WTC11 (cell line): ENCODE measurements at regions not wholly inside any gene's neighbourhood (a gene's known extent, or its start where the extent isn't known, plus 50 kb on each side); places are given as distances from the start of the nearest gene placed in this dataset.

Experiments used
- ATAC-seq: fragments of 200-7000 bp; cut with Tn5 transposase; 2 replicates; pipeline ENCODE4 v1.10.0; 2021; ENCODE audit warnings: mild to moderate bottlenecking, moderate library complexity
- CTCF ChIA-PET: fragments of 300-600 bp; sonication (Branson Sonifier 250); formaldehyde crosslinking; loops from one replicate; lab custom pipeline; 2021; ENCODE audit warnings: antibody characterized with exemption; lab: Charles Lee
- POLR2A ChIA-PET: fragments of 350-600 bp; sonication (Branson Sonifier 250); formaldehyde crosslinking; loops from one replicate; lab custom pipeline; 2021; ENCODE audit warnings: antibody characterized with exemption; lab: Charles Lee
- DNase-seq: peaks from one replicate; pipeline ENCODE4 v3.0.0; 2021; ENCODE audit warnings: low spot score
- H3K27ac Mint-ChIP-seq: 2 replicates; pipeline ENCODE4 v1.8.0; 2021; ENCODE audit warnings: mixed read lengths
- H3K27me3 Mint-ChIP-seq: 2 replicates; pipeline ENCODE4 v1.8.0; 2021; ENCODE audit warnings: low read depth, mild to moderate bottlenecking, moderate library complexity, mixed read lengths
- H3K36me3 Mint-ChIP-seq: 2 replicates; pipeline ENCODE4 v1.8.0; 2021; ENCODE audit warnings: mixed read lengths
- H3K4me1 Mint-ChIP-seq: 2 replicates; pipeline ENCODE4 v1.8.0; 2022; ENCODE audit warnings: mixed read lengths
- H3K4me3 Mint-ChIP-seq: 2 replicates; pipeline ENCODE4 v1.8.0; 2021; ENCODE audit warnings: mild to moderate bottlenecking, moderate library complexity, mixed read lengths
- H3K9me3 Mint-ChIP-seq: 2 replicates; pipeline ENCODE4 v1.8.0; 2021; ENCODE audit warnings: mixed read lengths
- JUN ChIP-seq: sonication (generic); formaldehyde crosslinking; IDR thresholded peaks from 2 replicates; pipeline ENCODE4 v1.8.0; 2023; ENCODE audit warnings: mild to moderate bottlenecking, missing genetic modification reagents
- MYBL2 ChIP-seq: sonication (generic); formaldehyde crosslinking; IDR thresholded peaks from 2 replicates; pipeline ENCODE4 v1.8.1; 2023; ENCODE audit warnings: mild to moderate bottlenecking, moderate library complexity, missing genetic modification reagents
- NFATC4 ChIP-seq: fragments of 250-450 bp; sonication (Bioruptor Pico); IDR thresholded peaks from 2 replicates; pipeline ENCODE4 v1.9.0; 2021; ENCODE audit warnings: mild to moderate bottlenecking
- SMAD3 ChIP-seq: sonication (generic); formaldehyde crosslinking; IDR thresholded peaks from 2 replicates; pipeline ENCODE4 v1.8.0; 2022; ENCODE audit warnings: missing genetic modification reagents, mild to moderate bottlenecking, borderline replicate concordance
- SMAD4 ChIP-seq: sonication (generic); formaldehyde crosslinking; IDR thresholded peaks from 2 replicates; pipeline ENCODE4 v1.8.0; 2022; ENCODE audit warnings: mild to moderate bottlenecking, missing genetic modification reagents
- SP1 ChIP-seq: sonication (generic); formaldehyde crosslinking; conservative IDR thresholded peaks from 2 replicates; pipeline ENCODE4 v1.8.1; 2022; ENCODE audit warnings: missing genetic modification reagents
- ZNF138 ChIP-seq: sonication (generic); formaldehyde crosslinking; conservative IDR thresholded peaks from 2 replicates; pipeline ENCODE4 v1.8.1; 2022; ENCODE audit warnings: mild to moderate bottlenecking, moderate library complexity, missing genetic modification reagents
- ZNF416 ChIP-seq: fragments of 250-450 bp; sonication (Bioruptor Pico); IDR thresholded peaks from 2 replicates; pipeline ENCODE4 v1.9.0; 2021; ENCODE audit warnings: mild to moderate bottlenecking, inconsistent platforms
- TF ChIP-seq, protein P1 (sequence below): fragments of 250-450 bp; sonication (Bioruptor Pico); IDR thresholded peaks from 2 replicates; pipeline ENCODE4 v1.9.0; 2021; ENCODE audit warnings: mild to moderate bottlenecking
- TF ChIP-seq, protein P2 (sequence below): sonication (generic); formaldehyde crosslinking; IDR thresholded peaks from 2 replicates; pipeline ENCODE4 v1.8.0; 2022; ENCODE audit warnings: mild to moderate bottlenecking, missing genetic modification reagents
- TF ChIP-seq, protein P3 (sequence below): fragments of 250-450 bp; sonication (Bioruptor Pico); IDR thresholded peaks from 2 replicates; pipeline ENCODE4 v1.9.0; 2021; ENCODE audit warnings: moderate library complexity, mild to moderate bottlenecking, inconsistent platforms, borderline replicate concordance
- TF ChIP-seq, protein P4 (sequence below): fragments of 250-450 bp; sonication (Bioruptor Pico); IDR thresholded peaks from 2 replicates; pipeline ENCODE4 v1.9.0; 2021; ENCODE audit warnings: mild to moderate bottlenecking
- TF ChIP-seq, protein P5 (sequence below): fragments of 250-450 bp; sonication (Bioruptor Pico); IDR thresholded peaks from 2 replicates; pipeline ENCODE4 v1.8.0; 2021; ENCODE audit warnings: mild to moderate bottlenecking
- TF ChIP-seq, protein P6 (sequence below): sonication (generic); formaldehyde crosslinking; IDR thresholded peaks from 2 replicates; pipeline ENCODE4 v1.8.0; 2023; ENCODE audit warnings: mild to moderate bottlenecking, missing genetic modification reagents
- TF ChIP-seq, protein P7 (sequence below): sonication (generic); formaldehyde crosslinking; IDR thresholded peaks from 2 replicates; pipeline ENCODE4 v1.8.0; 2022; ENCODE audit warnings: missing genetic modification reagents

DNA sequence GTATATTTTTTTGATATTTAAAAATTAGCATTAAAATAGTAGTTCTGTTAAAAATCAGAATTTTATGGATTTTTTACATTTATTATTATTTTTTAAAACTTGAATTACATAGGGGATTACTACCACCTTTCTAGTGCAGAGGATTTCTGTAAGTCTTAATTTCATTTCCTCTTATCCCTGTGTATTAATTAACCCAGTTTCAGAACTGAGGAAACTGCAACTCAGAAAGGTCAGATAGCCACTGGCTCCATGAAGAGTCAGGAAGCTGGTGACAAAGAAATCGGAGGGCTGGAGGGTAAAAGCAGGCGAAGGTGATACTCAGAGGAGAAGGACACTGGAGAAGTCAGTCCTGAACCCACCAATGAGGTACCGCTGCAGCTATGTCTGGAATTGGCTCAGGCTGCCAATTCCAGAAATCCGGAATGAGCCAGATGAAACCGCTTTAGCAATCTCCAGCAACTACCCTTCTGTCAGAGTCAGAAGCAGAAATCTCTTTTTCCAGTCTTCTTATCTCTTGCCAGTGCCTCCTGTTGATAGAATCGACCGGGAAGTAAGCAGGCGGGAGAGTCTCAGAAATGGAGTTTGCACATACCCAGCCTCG, 308.5 kb downstream of the SV2B start:
- no peak for ATAC-seq

More for the DNA sequence above, 308.5 kb downstream of the SV2B start:
- Mint-ChIP-seq H3K27ac (no peak overlapping the region), H3K4me1 (peaks cover 4% of the 10 kb centered on the region; the same call in 1 of the 2 replicates), H3K36me3 (no peaks in the 10 kb centered on the region)
- ChIA-PET POLR2A (no interaction called here), CTCF (interaction anchor here (0.8 kb wide), 1 partner anchor 908 kb away, joined by 3 read pairs; no protein-coding TSS in a partner anchor)
- TF ChIP-seq JUN (CRISPR knock-in tag) (no peak), SMAD4 (CRISPR knock-in tag) (no peak), SP1 (CRISPR knock-in tag) (no peak), ZNF138 (CRISPR knock-in tag) (no peak), ZNF416 (no peak), MYBL2 (CRISPR knock-in tag) (no peak), SMAD3 (no peak), NFATC4 (no peak)
- TF ChIP-seq, protein P1, sequence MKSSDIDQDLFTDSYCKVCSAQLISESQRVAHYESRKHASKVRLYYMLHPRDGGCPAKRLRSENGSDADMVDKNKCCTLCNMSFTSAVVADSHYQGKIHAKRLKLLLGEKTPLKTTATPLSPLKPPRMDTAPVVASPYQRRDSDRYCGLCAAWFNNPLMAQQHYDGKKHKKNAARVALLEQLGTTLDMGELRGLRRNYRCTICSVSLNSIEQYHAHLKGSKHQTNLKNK, result no peak
- TF ChIP-seq, protein P2, sequence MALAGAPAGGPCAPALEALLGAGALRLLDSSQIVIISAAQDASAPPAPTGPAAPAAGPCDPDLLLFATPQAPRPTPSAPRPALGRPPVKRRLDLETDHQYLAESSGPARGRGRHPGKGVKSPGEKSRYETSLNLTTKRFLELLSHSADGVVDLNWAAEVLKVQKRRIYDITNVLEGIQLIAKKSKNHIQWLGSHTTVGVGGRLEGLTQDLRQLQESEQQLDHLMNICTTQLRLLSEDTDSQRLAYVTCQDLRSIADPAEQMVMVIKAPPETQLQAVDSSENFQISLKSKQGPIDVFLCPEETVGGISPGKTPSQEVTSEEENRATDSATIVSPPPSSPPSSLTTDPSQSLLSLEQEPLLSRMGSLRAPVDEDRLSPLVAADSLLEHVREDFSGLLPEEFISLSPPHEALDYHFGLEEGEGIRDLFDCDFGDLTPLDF (CRISPR knock-in tag), result no peak
- TF ChIP-seq, protein P3, sequence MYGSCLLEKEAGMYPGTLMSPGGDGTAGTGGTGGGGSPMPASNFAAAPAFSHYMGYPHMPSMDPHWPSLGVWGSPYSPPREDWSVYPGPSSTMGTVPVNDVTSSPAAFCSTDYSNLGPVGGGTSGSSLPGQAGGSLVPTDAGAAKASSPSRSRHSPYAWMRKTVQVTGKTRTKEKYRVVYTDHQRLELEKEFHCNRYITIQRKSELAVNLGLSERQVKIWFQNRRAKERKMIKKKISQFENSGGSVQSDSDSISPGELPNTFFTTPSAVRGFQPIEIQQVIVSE, result no peak
- TF ChIP-seq, protein P4, sequence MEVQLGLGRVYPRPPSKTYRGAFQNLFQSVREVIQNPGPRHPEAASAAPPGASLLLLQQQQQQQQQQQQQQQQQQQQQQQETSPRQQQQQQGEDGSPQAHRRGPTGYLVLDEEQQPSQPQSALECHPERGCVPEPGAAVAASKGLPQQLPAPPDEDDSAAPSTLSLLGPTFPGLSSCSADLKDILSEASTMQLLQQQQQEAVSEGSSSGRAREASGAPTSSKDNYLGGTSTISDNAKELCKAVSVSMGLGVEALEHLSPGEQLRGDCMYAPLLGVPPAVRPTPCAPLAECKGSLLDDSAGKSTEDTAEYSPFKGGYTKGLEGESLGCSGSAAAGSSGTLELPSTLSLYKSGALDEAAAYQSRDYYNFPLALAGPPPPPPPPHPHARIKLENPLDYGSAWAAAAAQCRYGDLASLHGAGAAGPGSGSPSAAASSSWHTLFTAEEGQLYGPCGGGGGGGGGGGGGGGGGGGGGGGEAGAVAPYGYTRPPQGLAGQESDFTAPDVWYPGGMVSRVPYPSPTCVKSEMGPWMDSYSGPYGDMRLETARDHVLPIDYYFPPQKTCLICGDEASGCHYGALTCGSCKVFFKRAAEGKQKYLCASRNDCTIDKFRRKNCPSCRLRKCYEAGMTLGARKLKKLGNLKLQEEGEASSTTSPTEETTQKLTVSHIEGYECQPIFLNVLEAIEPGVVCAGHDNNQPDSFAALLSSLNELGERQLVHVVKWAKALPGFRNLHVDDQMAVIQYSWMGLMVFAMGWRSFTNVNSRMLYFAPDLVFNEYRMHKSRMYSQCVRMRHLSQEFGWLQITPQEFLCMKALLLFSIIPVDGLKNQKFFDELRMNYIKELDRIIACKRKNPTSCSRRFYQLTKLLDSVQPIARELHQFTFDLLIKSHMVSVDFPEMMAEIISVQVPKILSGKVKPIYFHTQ, result no peak
- TF ChIP-seq, protein P5, sequence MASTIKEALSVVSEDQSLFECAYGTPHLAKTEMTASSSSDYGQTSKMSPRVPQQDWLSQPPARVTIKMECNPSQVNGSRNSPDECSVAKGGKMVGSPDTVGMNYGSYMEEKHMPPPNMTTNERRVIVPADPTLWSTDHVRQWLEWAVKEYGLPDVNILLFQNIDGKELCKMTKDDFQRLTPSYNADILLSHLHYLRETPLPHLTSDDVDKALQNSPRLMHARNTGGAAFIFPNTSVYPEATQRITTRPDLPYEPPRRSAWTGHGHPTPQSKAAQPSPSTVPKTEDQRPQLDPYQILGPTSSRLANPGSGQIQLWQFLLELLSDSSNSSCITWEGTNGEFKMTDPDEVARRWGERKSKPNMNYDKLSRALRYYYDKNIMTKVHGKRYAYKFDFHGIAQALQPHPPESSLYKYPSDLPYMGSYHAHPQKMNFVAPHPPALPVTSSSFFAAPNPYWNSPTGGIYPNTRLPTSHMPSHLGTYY (CRISPR knock-in tag), result no peak
- TF ChIP-seq, protein P6, sequence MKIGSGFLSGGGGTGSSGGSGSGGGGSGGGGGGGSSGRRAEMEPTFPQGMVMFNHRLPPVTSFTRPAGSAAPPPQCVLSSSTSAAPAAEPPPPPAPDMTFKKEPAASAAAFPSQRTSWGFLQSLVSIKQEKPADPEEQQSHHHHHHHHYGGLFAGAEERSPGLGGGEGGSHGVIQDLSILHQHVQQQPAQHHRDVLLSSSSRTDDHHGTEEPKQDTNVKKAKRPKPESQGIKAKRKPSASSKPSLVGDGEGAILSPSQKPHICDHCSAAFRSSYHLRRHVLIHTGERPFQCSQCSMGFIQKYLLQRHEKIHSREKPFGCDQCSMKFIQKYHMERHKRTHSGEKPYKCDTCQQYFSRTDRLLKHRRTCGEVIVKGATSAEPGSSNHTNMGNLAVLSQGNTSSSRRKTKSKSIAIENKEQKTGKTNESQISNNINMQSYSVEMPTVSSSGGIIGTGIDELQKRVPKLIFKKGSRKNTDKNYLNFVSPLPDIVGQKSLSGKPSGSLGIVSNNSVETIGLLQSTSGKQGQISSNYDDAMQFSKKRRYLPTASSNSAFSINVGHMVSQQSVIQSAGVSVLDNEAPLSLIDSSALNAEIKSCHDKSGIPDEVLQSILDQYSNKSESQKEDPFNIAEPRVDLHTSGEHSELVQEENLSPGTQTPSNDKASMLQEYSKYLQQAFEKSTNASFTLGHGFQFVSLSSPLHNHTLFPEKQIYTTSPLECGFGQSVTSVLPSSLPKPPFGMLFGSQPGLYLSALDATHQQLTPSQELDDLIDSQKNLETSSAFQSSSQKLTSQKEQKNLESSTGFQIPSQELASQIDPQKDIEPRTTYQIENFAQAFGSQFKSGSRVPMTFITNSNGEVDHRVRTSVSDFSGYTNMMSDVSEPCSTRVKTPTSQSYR (CRISPR knock-in tag), result no peak
- TF ChIP-seq, protein P7, sequence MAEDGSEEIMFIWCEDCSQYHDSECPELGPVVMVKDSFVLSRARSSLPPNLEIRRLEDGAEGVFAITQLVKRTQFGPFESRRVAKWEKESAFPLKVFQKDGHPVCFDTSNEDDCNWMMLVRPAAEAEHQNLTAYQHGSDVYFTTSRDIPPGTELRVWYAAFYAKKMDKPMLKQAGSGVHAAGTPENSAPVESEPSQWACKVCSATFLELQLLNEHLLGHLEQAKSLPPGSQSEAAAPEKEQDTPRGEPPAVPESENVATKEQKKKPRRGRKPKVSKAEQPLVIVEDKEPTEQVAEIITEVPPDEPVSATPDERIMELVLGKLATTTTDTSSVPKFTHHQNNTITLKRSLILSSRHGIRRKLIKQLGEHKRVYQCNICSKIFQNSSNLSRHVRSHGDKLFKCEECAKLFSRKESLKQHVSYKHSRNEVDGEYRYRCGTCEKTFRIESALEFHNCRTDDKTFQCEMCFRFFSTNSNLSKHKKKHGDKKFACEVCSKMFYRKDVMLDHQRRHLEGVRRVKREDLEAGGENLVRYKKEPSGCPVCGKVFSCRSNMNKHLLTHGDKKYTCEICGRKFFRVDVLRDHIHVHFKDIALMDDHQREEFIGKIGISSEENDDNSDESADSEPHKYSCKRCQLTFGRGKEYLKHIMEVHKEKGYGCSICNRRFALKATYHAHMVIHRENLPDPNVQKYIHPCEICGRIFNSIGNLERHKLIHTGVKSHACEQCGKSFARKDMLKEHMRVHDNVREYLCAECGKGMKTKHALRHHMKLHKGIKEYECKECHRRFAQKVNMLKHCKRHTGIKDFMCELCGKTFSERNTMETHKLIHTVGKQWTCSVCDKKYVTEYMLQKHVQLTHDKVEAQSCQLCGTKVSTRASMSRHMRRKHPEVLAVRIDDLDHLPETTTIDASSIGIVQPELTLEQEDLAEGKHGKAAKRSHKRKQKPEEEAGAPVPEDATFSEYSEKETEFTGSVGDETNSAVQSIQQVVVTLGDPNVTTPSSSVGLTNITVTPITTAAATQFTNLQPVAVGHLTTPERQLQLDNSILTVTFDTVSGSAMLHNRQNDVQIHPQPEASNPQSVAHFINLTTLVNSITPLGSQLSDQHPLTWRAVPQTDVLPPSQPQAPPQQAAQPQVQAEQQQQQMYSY, result no peak
- TF ChIP-seq, all 79 proteins: peak for 0
- Mint-ChIP-seq H3K27me3 (no peaks in the 10 kb centered on the region), H3K9me3 (no peaks in the 10 kb centered on the region), H3K4me3 (no peak overlapping the region)
- no peak for DNase-seq
